ENCODE measurements at regions not wholly inside any gene's neighbourhood (a gene's known extent, or its start where the extent isn't known, plus 50 kb on each side); places are given as distances from the start of the nearest gene placed in this dataset.

- TF ChIP-seq CTCF (optimal IDR thresholded peaks at IDR 0.05 in 1 of 3, IDR thresholded peaks at IDR 0.05 in 1 of 3, conservative IDR thresholded peaks at IDR 0.05 in 1 of 3; ENCODE audit: extremely low read depth in 1 of 3, insufficient read depth in 2 of 3, low read length in 3 of 3) (no peak), EZH2 (IDR thresholded peaks at IDR 0.05; ENCODE audit: low read length) (no peak)
Measured at GRCh38 chr12:60805364-60805763, 1209.5 kb downstream of the SLC16A7 start.
